ENCODE measurements at regions not wholly inside any gene's neighbourhood (a gene's known extent, or its start where the extent isn't known, plus 50 kb on each side); places are given as distances from the start of the nearest gene placed in this dataset.
A peak's percentile ranks its signal among the peaks of the same experiment; 100 is the strongest.

DNA sequence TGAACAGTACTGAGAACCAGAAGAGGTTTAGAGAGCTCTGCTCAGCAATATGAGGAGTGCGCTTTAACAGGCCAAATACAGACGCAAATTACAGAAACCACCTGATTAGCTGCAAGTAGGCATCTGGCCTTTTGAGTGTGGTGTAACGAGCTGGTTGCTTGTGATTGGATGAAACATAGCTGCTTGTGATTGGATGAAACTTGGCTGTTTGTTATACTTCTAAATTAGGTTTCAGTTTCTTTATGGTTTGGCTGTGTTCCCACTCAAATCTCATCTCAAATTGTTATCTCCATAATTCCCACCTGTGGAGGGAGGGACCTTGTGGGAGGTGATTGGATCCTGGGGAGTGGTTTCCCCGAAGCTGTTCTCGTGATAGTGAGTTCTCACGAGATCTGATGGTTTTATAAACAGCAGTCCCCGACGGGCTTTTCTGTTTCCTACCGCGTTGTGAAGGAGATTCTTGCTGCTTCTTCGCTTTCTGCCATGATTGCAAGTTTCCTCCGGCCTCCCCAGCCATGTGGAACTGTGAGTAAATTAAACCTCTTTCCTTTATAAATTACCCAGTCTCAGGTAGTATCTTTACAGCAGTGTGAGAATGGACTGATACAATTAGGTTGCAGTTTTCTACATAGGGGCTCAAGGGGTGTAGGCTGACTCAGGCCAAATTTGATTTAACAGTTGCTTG is 655.9 kb upstream of the MAN1A1 start:
- no peaks in the 10 kb centered on the region for H3K36me3 ChIP-seq (ENCODE audit: control insufficient read depth in 2 of 2, insufficient read depth in 1 of 2, low read length in 2 of 2)
- H3K9me3 ChIP-seq (ENCODE audit: control insufficient read depth, insufficient read depth, low read depth, low read length): no peaks in the 10 kb centered on the region
- TF ChIP-seq, protein P1, sequence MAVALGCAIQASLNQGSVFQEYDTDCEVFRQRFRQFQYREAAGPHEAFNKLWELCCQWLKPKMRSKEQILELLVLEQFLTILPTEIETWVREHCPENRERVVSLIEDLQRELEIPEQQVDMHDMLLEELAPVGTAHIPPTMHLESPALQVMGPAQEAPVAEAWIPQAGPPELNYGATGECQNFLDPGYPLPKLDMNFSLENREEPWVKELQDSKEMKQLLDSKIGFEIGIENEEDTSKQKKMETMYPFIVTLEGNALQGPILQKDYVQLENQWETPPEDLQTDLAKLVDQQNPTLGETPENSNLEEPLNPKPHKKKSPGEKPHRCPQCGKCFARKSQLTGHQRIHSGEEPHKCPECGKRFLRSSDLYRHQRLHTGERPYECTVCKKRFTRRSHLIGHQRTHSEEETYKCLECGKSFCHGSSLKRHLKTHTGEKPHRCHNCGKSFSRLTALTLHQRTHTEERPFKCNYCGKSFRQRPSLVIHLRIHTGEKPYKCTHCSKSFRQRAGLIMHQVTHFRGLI (tag by site-specific recombination; IDR thresholded peaks at IDR 0.05): no peak
- TF ChIP-seq, protein P2, sequence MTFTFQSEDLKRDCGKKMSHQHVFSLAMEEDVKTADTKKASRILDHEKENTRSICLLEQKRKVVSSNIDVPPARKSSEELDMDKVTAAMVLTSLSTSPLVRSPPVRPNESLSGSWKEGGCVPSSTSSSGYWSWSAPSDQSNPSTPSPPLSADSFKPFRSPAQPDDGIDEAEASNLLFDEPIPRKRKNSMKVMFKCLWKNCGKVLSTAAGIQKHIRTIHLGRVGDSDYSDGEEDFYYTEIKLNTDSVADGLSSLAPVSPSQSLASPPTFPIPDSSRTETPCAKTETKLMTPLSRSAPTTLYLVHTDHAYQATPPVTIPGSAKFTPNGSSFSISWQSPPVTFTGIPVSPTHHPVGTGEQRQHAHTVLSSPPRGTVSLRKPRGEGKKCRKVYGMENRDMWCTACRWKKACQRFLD (tag by site-specific recombination; IDR thresholded peaks at IDR 0.05): no peak
- TF ChIP-seq, protein P3, sequence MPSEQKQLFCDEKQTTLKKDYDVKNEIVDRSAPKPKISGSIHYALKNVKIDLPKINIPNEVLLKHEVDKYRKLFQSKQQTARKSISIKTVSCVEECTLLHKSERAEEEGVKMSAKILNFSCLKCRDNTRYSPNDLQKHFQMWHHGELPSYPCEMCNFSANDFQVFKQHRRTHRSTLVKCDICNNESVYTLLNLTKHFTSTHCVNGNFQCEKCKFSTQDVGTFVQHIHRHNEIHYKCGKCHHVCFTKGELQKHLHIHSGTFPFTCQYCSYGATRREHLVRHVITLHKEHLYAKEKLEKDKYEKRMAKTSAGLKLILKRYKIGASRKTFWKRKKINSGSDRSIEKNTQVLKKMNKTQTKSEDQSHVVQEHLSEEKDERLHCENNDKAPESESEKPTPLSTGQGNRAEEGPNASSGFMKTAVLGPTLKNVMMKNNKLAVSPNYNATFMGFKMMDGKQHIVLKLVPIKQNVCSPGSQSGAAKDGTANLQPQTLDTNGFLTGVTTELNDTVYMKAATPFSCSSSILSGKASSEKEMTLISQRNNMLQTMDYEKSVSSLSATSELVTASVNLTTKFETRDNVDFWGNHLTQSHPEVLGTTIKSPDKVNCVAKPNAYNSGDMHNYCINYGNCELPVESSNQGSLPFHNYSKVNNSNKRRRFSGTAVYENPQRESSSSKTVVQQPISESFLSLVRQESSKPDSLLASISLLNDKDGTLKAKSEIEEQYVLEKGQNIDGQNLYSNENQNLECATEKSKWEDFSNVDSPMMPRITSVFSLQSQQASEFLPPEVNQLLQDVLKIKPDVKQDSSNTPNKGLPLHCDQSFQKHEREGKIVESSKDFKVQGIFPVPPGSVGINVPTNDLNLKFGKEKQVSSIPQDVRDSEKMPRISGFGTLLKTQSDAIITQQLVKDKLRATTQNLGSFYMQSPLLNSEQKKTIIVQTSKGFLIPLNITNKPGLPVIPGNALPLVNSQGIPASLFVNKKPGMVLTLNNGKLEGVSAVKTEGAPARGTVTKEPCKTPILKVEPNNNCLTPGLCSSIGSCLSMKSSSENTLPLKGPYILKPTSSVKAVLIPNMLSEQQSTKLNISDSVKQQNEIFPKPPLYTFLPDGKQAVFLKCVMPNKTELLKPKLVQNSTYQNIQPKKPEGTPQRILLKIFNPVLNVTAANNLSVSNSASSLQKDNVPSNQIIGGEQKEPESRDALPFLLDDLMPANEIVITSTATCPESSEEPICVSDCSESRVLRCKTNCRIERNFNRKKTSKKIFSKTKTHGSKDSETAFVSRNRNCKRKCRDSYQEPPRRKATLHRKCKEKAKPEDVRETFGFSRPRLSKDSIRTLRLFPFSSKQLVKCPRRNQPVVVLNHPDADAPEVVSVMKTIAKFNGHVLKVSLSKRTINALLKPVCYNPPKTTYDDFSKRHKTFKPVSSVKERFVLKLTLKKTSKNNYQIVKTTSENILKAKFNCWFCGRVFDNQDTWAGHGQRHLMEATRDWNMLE (tag by site-specific recombination; conservative IDR thresholded peaks at IDR 0.05; ENCODE audit: low read depth): 0 out of 2 replicates have a peak, but pooled peaks have one; percentile 23
- peak; percentile 53; the same call in 1 of the 2 replicates for TF ChIP-seq SCRT2 (tag by site-specific recombination; IDR thresholded peaks at IDR 0.05)
- no peak for TF ChIP-seq ZNF16 (tag by site-specific recombination; IDR thresholded peaks at IDR 0.05; ENCODE audit: low read depth)
- peak; percentile 79 for TF ChIP-seq SETDB1 (IDR thresholded peaks at IDR 0.05; ENCODE audit: insufficient read length, low read length)
- ChIA-PET CTCF (interaction anchor here (0.8 to 1.2 kb wide), 2 partner anchors 16 to 26 kb away, joined by 3 to 4 read pairs; no protein-coding TSS in a partner anchor), POLR2A (no interaction called here)
- no peak overlapping the region for H3K27ac ChIP-seq (ENCODE audit: extremely low read depth, low read depth, low read length)
- no peaks in the 10 kb centered on the region for H3K4me1 ChIP-seq (ENCODE audit: control insufficient read depth, insufficient read depth, low read length)
- H3K4me3 ChIP-seq (ENCODE audit: low read depth, low read length): no peak overlapping the region

DNA sequence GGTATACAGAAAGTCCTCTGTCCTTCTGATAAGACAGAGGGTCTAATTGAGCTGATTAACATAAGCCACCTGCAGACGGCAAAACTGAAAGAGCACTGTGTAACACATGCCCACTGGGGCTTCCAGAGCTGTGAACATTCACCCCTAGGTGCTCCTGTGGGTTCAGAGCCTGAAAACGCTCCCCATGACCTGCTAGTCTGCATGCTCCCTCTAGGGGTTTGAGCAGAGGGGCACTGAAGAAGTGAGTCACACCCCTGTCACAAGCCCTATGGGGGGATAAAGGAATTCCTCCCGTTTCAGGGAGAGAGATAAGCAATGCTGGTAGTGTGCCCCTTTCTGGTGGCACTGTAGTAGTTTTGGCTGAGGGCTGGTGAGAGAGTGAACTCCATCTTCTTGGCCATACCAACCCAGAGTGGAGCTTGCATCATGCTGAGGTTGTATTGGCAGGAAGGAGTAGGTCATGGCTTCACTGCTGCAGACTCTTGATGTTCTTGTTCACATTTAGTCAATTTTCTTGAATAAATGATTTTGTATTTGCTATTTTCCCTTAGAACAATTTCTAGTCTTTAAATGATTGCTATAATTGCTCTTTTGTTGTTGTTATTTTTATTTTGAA is 637.5 kb upstream of the MAN1A1 start:
- no peaks in the 10 kb centered on the region for H3K36me3 ChIP-seq (ENCODE audit: control insufficient read depth in 2 of 2, insufficient read depth in 1 of 2, low read length in 2 of 2)
- ChIA-PET CTCF (no interaction called here), POLR2A (no interaction called here)
- H3K27ac ChIP-seq (ENCODE audit: extremely low read depth, low read depth, low read length): no peak overlapping the region
- no peaks in the 10 kb centered on the region for H3K4me1 ChIP-seq (ENCODE audit: control insufficient read depth, insufficient read depth, low read length)
- no peaks in the 10 kb centered on the region for H3K9me3 ChIP-seq (ENCODE audit: control insufficient read depth, insufficient read depth, low read depth, low read length)
- H3K4me3 ChIP-seq (ENCODE audit: low read depth, low read length): no peak overlapping the region
- TF ChIP-seq SETDB1 (IDR thresholded peaks at IDR 0.05; ENCODE audit: insufficient read length, low read length) (no peak), MEIS1 (CRISPR knock-in tag; IDR thresholded peaks at IDR 0.05; ENCODE audit: borderline replicate concordance) (no peak), ZNF560 (tag by site-specific recombination; IDR thresholded peaks at IDR 0.05; ENCODE audit: borderline replicate concordance) (no peak), ZBTB1 (tag by site-specific recombination; IDR thresholded peaks at IDR 0.05) (no peak), KLF10 (tag by site-specific recombination; IDR thresholded peaks at IDR 0.05) (no peak)
- TF ChIP-seq, protein P4, sequence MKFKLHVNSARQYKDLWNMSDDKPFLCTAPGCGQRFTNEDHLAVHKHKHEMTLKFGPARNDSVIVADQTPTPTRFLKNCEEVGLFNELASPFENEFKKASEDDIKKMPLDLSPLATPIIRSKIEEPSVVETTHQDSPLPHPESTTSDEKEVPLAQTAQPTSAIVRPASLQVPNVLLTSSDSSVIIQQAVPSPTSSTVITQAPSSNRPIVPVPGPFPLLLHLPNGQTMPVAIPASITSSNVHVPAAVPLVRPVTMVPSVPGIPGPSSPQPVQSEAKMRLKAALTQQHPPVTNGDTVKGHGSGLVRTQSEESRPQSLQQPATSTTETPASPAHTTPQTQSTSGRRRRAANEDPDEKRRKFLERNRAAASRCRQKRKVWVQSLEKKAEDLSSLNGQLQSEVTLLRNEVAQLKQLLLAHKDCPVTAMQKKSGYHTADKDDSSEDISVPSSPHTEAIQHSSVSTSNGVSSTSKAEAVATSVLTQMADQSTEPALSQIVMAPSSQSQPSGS (tag by site-specific recombination; IDR thresholded peaks at IDR 0.05; ENCODE audit: low read depth): no peak

Measured in HEK293 (cell line).